ENCODE measurements at regions not wholly inside any gene's neighbourhood (a gene's known extent, or its start where the extent isn't known, plus 50 kb on each side); places are given as distances from the start of the nearest gene placed in this dataset.

DNA sequence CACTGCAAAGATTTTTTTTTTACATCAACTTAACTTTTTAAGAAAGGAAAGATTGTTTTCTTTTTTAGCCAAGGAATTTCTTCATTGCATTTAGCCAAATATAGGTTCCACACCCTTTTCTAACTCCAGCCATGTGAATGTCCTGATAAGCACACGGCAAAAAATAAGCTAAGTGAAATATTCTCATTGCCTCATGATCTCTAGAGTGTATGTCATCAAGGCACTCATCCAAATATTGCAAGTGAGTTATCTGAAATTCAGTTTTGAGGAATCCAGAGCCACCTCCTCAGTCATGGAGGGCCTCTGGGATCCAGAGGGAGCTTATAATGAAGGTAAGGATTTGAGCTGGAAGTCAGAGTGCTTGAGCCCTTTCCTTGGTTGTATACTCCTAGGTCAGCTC is 80.0 kb downstream of the BLID start:
- H3F3A ChIP-seq (ENCODE audit: insufficient read depth) = peaks cover 99% of the 10 kb centered on the region
- H3K9ac ChIP-seq = peak overlapping the region; percentile 53
- H3K9me2 ChIP-seq (ENCODE audit: insufficient read depth) = no peaks in the 10 kb centered on the region
- H2AFZ ChIP-seq = no peak overlapping the region
- WGBS, 2 experiments (ENCODE audit: low coverage in 1 of 2, low lambda C conversion rate in 2 of 2, missing lambda C conversion rate in 2 of 2) = 0 to 5% methylated on average over 1 of the region's 1 CpG
- H4K20me1 ChIP-seq (ENCODE audit: insufficient read depth) = no peaks in the 10 kb centered on the region
- peaks cover 94% of the 10 kb centered on the region for H3K4me1 ChIP-seq (ENCODE audit: insufficient read depth)
- in situ Hi-C loops (cut with MboI) = no loop called here
- H3K79me2 ChIP-seq (ENCODE audit: insufficient read depth) = 0 out of 2 replicates have a peak, but pooled peaks cover 2% of the 10 kb centered on the region
- peak overlapping the region; percentile 81 for H3K27ac ChIP-seq
- no peak overlapping the region for H3K4me3 ChIP-seq
- H3K9me3 ChIP-seq (ENCODE audit: low read depth) = no peaks in the 10 kb centered on the region
- TF ChIP-seq EZH2phosphoT487 (IDR thresholded peaks at IDR 0.05; ENCODE audit: insufficient read depth, low read depth) (no peak), EZH2 (IDR thresholded peaks at IDR 0.05; ENCODE audit: insufficient read depth, poor library complexity, severe bottlenecking) (no peak)
- peak; percentile 93 for DNase-seq
- H3K27me3 ChIP-seq (replicated peaks; ENCODE audit: insufficient read depth) = no peaks in the 10 kb centered on the region
- H3K4me2 ChIP-seq (ENCODE audit: unreplicated experiment) = peak overlapping the region; percentile 36
- peaks cover under 1% of the 10 kb centered on the region; the same call in 1 of the 2 replicates for H3K36me3 ChIP-seq (ENCODE audit: low read depth)

- Histone ChIP-seq H3K4me3 (no peak overlapping the region), H3K9me2 (ENCODE audit: insufficient read depth) (no peaks in the 10 kb centered on the region), H3K27me3 (replicated peaks; ENCODE audit: insufficient read depth) (no peaks in the 10 kb centered on the region), H4K20me1 (ENCODE audit: insufficient read depth) (no peaks in the 10 kb centered on the region), H3K79me2 (ENCODE audit: insufficient read depth) (0 out of 2 replicates have a peak, but pooled peaks cover 2% of the 10 kb centered on the region), H3K27ac (peak overlapping the region; percentile 81), H3K4me1 (ENCODE audit: insufficient read depth) (peaks cover 76% of the 10 kb centered on the region), H3K36me3 (ENCODE audit: low read depth) (peaks cover 22% of the 10 kb centered on the region; the same call in 1 of the 2 replicates), H3K9ac (no peak overlapping the region), H2AFZ (no peak overlapping the region), H3K4me2 (ENCODE audit: unreplicated experiment) (peak overlapping the region; percentile 25), H3K9me3 (ENCODE audit: low read depth) (no peaks in the 10 kb centered on the region), H3F3A (ENCODE audit: insufficient read depth) (peaks cover 97% of the 10 kb centered on the region)
- in situ Hi-C loops (cut with MboI) = no loop called here
- DNase-seq = no peak
- 71 to 75% methylated on average over 2 of the region's 2 CpGs for WGBS, 2 experiments (ENCODE audit: low coverage in 1 of 2, low lambda C conversion rate in 2 of 2, missing lambda C conversion rate in 2 of 2)
- TF ChIP-seq EZH2 (IDR thresholded peaks at IDR 0.05; ENCODE audit: insufficient read depth, poor library complexity, severe bottlenecking) (no peak), EZH2phosphoT487 (IDR thresholded peaks at IDR 0.05; ENCODE audit: insufficient read depth, low read depth) (no peak)
Observed at GRCh38 chr11:122033631-122034030, 82.4 kb downstream of the BLID start.

- in situ Hi-C loops (cut with MboI) = no loop called here
- Histone ChIP-seq H3K9ac (peak overlapping the region; percentile 6; the same call in 1 of the 2 replicates), H3K36me3 (ENCODE audit: low read depth) (peaks cover 26% of the 10 kb centered on the region; the same call in 1 of the 2 replicates), H4K20me1 (ENCODE audit: insufficient read depth) (no peaks in the 10 kb centered on the region), H3K27me3 (replicated peaks; ENCODE audit: insufficient read depth) (no peaks in the 10 kb centered on the region), H2AFZ (no peak overlapping the region), H3K9me3 (ENCODE audit: low read depth) (no peaks in the 10 kb centered on the region), H3K9me2 (ENCODE audit: insufficient read depth) (no peaks in the 10 kb centered on the region), H3K4me3 (no peak overlapping the region), H3K27ac (peak overlapping the region; percentile 81), H3K79me2 (ENCODE audit: insufficient read depth) (0 out of 2 replicates have a peak, but pooled peaks cover 2% of the 10 kb centered on the region), H3K4me2 (ENCODE audit: unreplicated experiment) (peak overlapping the region; percentile 25), H3K4me1 (ENCODE audit: insufficient read depth) (peaks cover 76% of the 10 kb centered on the region), H3F3A (ENCODE audit: insufficient read depth) (peaks cover 95% of the 10 kb centered on the region)
- 96 to 100% methylated on average over 2 of the region's 2 CpGs for WGBS, 2 experiments (ENCODE audit: low coverage in 1 of 2, low lambda C conversion rate in 2 of 2, missing lambda C conversion rate in 2 of 2)
- TF ChIP-seq EZH2phosphoT487 (IDR thresholded peaks at IDR 0.05; ENCODE audit: insufficient read depth, low read depth) (no peak), EZH2 (IDR thresholded peaks at IDR 0.05; ENCODE audit: insufficient read depth, poor library complexity, severe bottlenecking) (no peak)
- DNase-seq = no peak
Observed at GRCh38 chr11:122033193-122033592, 82.8 kb downstream of the BLID start.

GRCh38 chr11:122032317-122032716 is 83.7 kb downstream of the BLID start:
- TF ChIP-seq EZH2 (IDR thresholded peaks at IDR 0.05; ENCODE audit: insufficient read depth, poor library complexity, severe bottlenecking) = no peak
- no peak for TF ChIP-seq EZH2phosphoT487 (IDR thresholded peaks at IDR 0.05; ENCODE audit: insufficient read depth, low read depth)
- Histone ChIP-seq H3K27ac (peak overlapping the region; percentile 81), H3F3A (ENCODE audit: insufficient read depth) (peaks cover 94% of the 10 kb centered on the region), H3K79me2 (ENCODE audit: insufficient read depth) (0 out of 2 replicates have a peak, but pooled peaks cover 2% of the 10 kb centered on the region), H3K4me2 (ENCODE audit: unreplicated experiment) (peak overlapping the region; percentile 25), H3K36me3 (ENCODE audit: low read depth) (peaks cover 35% of the 10 kb centered on the region; the same call in 1 of the 2 replicates), H3K9ac (no peak overlapping the region), H3K4me1 (ENCODE audit: insufficient read depth) (peaks cover 67% of the 10 kb centered on the region), H2AFZ (no peak overlapping the region), H3K9me3 (ENCODE audit: low read depth) (no peaks in the 10 kb centered on the region), H3K4me3 (no peak overlapping the region), H4K20me1 (ENCODE audit: insufficient read depth) (no peaks in the 10 kb centered on the region), H3K9me2 (ENCODE audit: insufficient read depth) (no peaks in the 10 kb centered on the region), H3K27me3 (replicated peaks; ENCODE audit: insufficient read depth) (no peaks in the 10 kb centered on the region)
- peak; percentile 84 for DNase-seq
- in situ Hi-C loops (cut with MboI) = no loop called here
- 3 to 13% methylated on average over 3 of the region's 3 CpGs for WGBS, 2 experiments (ENCODE audit: low coverage in 1 of 2, low lambda C conversion rate in 2 of 2, missing lambda C conversion rate in 2 of 2)

Measured in GM23248 (cell line).